PFSK-1 (cell line): ENCODE measurements at regions not wholly inside any gene's neighbourhood (a gene's known extent, or its start where the extent isn't known, plus 50 kb on each side); places are given as distances from the start of the nearest gene placed in this dataset.

Source experiments
- FOXP2 ChIP-seq: optimal IDR thresholded peaks from 2 replicates; pipeline ENCODE3; 2011; ENCODE audit warnings: borderline replicate concordance, control low read depth, inconsistent platforms; ENCODE audit not compliant: insufficient read depth; ENCODE audit errors: extremely low read length, extremely low read depth
- POLR2AphosphoS5 ChIP-seq: IDR thresholded peaks from 2 replicates; pipeline ENCODE4 v1.6.1; 2012; ENCODE audit warnings: low read depth, mild to moderate bottlenecking, control low read depth, low read length, moderate library complexity
- SIN3A ChIP-seq: IDR thresholded peaks from 2 replicates; pipeline ENCODE4 v1.6.1; 2012; ENCODE audit warnings: mild to moderate bottlenecking, low read length, moderate library complexity, borderline replicate concordance; ENCODE audit not compliant: insufficient read depth
- TAF1 ChIP-seq: IDR thresholded peaks from 2 replicates; pipeline ENCODE4 v1.6.1; 2012; ENCODE audit warnings: low read length, control low read depth, borderline replicate concordance; ENCODE audit not compliant: insufficient read depth
- TF ChIP-seq, protein P1 (sequence below), 2 experiments: IDR thresholded peaks; 2 replicates each; pipeline versions ENCODE4 v1.6.1 to v1.8.0; 2011 to 2012; ENCODE audit warnings: low read depth in 2 of 2, low read length in 2 of 2, control low read depth in 1 of 2, inconsistent platforms in 1 of 2, mild to moderate bottlenecking in 1 of 2, moderate library complexity in 1 of 2; ENCODE audit not compliant: insufficient read depth in 1 of 2

DNA sequence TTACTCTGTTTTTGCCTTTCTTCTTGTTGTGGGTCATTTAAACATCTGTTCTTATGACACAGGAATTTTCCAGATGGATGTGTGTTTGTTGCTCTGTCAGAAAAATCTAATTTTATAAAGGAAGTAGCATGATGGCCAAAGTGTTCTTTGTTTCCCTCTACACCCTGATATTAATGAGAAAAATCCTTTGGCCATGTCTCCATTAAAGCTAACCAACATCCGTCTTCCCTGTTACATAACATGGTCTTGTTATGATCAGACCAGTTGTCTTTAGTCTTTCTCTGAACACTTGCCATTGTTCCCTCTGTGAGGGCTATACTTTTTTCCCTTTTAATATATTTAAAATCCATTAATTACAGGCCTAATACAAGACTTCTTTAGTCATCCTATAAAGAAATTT lies 142.2 kb upstream of the SPRY2 start:
- TF ChIP-seq TAF1 (no peak), POLR2AphosphoS5 (no peak)

DNA sequence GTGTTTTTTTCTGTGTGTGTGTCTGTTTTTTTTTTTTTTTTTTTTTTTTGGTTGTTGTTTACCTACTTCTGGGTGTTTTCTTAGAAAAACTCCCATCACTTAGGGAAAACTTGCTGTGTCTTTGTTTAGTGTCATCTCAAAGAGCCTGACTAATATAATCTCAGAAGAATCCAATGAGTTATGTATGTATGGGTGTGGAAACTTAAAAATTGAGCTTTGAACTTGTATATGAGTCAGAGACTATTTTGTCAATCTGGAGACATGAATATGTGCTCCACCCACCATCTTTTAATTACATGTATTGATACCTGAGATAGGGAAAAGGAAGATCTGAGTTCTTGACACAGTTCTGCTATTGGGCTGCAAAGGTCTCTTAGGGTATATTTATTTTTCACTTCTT lies 140.7 kb upstream of the SPRY2 start:
- no peak for TF ChIP-seq TAF1
- no peak for TF ChIP-seq FOXP2
- no peak for TF ChIP-seq SIN3A
- TF ChIP-seq, protein P1, sequence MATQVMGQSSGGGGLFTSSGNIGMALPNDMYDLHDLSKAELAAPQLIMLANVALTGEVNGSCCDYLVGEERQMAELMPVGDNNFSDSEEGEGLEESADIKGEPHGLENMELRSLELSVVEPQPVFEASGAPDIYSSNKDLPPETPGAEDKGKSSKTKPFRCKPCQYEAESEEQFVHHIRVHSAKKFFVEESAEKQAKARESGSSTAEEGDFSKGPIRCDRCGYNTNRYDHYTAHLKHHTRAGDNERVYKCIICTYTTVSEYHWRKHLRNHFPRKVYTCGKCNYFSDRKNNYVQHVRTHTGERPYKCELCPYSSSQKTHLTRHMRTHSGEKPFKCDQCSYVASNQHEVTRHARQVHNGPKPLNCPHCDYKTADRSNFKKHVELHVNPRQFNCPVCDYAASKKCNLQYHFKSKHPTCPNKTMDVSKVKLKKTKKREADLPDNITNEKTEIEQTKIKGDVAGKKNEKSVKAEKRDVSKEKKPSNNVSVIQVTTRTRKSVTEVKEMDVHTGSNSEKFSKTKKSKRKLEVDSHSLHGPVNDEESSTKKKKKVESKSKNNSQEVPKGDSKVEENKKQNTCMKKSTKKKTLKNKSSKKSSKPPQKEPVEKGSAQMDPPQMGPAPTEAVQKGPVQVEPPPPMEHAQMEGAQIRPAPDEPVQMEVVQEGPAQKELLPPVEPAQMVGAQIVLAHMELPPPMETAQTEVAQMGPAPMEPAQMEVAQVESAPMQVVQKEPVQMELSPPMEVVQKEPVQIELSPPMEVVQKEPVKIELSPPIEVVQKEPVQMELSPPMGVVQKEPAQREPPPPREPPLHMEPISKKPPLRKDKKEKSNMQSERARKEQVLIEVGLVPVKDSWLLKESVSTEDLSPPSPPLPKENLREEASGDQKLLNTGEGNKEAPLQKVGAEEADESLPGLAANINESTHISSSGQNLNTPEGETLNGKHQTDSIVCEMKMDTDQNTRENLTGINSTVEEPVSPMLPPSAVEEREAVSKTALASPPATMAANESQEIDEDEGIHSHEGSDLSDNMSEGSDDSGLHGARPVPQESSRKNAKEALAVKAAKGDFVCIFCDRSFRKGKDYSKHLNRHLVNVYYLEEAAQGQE (IDR thresholded peaks at IDR 0.05; ENCODE audit: insufficient read depth in 1 of 2, low read depth in 2 of 2, low read length in 2 of 2) = no peak
- TF ChIP-seq POLR2AphosphoS5 = no peak

- TF ChIP-seq, protein P1 (IDR thresholded peaks at IDR 0.05; ENCODE audit: insufficient read depth in 1 of 2, low read depth in 2 of 2, low read length in 2 of 2) = no peak
- no peak for TF ChIP-seq SIN3A
- no peak for TF ChIP-seq TAF1
- TF ChIP-seq FOXP2 = no peak
- no peak for TF ChIP-seq POLR2AphosphoS5
Measured at GRCh38 chr13:80477661-80478443, 136.9 kb upstream of the SPRY2 start.

DNA sequence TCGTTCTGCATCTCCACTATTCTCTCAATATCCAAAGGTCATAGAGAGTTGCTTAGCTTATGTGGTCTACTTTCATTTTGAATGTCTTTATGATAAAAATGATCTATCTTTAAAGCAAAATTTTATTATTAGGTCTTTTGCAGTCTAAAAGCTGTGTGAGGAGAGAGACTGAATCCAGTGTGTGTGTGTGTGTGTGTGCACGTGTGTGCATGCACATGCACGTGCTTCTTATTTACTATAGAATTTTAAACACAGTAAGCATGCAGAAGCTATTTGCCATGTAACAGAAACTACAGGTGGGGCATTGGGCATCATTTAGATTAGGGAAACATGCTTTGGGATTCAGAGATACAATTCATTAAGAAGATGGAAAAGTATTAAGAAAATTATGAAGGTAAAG lies 136.0 kb upstream of the SPRY2 start:
- no peak for TF ChIP-seq POLR2AphosphoS5
- TF ChIP-seq TAF1 = no peak
- TF ChIP-seq, protein P1 (IDR thresholded peaks at IDR 0.05; ENCODE audit: insufficient read depth in 1 of 2, low read depth in 2 of 2, low read length in 2 of 2) = no peak
- no peak for TF ChIP-seq FOXP2
- no peak for TF ChIP-seq SIN3A

DNA sequence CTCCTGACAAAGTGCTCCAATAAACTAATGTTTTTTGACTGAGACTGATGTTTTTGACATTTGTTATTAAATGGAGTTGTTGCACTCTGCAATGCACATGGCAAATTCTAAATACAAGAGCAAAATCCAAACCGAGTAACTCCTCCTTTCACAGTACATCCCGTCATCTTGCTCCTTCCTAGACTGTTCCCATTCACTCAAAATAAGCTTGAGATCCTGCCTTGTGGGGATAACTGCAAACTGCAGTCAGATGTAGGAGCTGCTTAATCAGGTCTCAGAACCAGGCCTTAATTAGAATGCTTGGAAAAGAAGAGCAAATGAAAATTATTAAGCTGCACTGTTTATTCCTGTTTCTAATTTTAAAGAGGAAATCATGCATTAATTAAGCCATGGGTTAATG lies 134.8 kb upstream of the SPRY2 start:
- TF ChIP-seq POLR2AphosphoS5 (no peak), FOXP2 (no peak), SIN3A (no peak), TAF1 (no peak)
- TF ChIP-seq, protein P1 (IDR thresholded peaks at IDR 0.05; ENCODE audit: insufficient read depth in 1 of 2, low read depth in 2 of 2, low read length in 2 of 2) = no peak
